Bronchial epithelial cell (primary cell): ENCODE measurements at regions not wholly inside any gene's neighbourhood (a gene's known extent, or its start where the extent isn't known, plus 50 kb on each side); places are given as distances from the start of the nearest gene placed in this dataset.

Experiments used
- DNase-seq: peaks from one replicate; pipeline ENCODE4 v3.0.0-alpha.2; 2010; ENCODE audit warnings: low read depth
- FAIRE-seq: peaks from 2 replicates; lab custom pipeline; 2011; peaks lifted over from hg19 to GRCh38; lab: Jason Lieb, UNC
- H3K27me3 ChIP-seq: 2 replicates; pipeline ENCODE4 v1.5.1; 2011; ENCODE audit warnings: low read length; ENCODE audit not compliant: control insufficient read depth, insufficient read depth
- H3K36me3 ChIP-seq: 2 replicates; pipeline ENCODE4 v1.5.1; 2011; ENCODE audit warnings: low read length; ENCODE audit not compliant: control insufficient read depth, insufficient read depth
- H3K4me3 ChIP-seq: 2 replicates; pipeline ENCODE4 v1.5.1; 2011; ENCODE audit warnings: mild to moderate bottlenecking, low read depth, low read length, control low read depth
- TF ChIP-seq, protein P1 (sequence below): IDR thresholded peaks from 2 replicates; pipeline ENCODE4 v1.5.1; 2011; ENCODE audit warnings: mild to moderate bottlenecking, moderate library complexity, low read length, control low read depth, inconsistent platforms; ENCODE audit not compliant: insufficient read depth, severe bottlenecking

DNA sequence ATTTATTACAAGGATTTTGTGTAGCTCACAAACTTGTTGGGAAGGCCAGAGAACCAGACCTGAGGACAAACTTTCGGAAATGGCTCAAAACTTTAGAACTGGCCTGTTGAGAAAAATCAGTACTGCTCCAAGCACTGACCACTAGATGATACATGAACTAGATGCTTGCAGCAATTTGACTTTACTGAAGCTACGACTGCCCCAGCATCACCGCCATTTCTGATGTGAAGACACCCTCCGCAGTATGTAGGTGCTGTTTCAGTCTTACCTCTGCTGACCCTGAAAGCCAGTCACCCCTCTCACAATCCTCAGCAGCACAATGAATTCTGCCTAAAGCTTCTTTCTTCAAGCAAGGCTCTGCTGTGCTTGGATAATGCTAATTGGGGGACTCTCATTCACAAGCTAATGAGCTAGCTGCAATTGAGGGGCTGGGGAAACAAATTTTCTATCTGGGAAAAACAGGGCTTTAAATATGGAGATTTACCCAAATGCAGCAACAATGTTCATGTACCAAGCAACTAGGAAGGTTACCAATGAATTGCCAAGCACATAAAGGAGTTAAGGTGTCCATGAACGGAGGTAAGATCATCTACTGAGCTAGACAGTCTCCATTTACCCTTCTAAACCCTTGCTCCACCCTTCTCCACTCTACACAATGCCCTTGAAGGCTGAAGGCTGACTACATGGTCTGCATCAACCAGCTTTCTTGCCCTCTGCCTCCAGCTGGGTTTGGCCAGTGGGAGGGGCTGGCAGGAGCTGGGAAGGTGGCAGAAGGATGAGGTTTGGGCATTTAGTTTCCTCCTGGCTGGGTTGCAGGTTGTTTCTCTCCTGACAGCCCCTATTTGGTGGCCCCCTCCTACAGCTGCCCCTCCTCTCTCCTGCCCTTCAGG, 53.2 kb upstream of the FSTL1 start:
- TF ChIP-seq, protein P1, sequence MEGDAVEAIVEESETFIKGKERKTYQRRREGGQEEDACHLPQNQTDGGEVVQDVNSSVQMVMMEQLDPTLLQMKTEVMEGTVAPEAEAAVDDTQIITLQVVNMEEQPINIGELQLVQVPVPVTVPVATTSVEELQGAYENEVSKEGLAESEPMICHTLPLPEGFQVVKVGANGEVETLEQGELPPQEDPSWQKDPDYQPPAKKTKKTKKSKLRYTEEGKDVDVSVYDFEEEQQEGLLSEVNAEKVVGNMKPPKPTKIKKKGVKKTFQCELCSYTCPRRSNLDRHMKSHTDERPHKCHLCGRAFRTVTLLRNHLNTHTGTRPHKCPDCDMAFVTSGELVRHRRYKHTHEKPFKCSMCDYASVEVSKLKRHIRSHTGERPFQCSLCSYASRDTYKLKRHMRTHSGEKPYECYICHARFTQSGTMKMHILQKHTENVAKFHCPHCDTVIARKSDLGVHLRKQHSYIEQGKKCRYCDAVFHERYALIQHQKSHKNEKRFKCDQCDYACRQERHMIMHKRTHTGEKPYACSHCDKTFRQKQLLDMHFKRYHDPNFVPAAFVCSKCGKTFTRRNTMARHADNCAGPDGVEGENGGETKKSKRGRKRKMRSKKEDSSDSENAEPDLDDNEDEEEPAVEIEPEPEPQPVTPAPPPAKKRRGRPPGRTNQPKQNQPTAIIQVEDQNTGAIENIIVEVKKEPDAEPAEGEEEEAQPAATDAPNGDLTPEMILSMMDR: no peak
- no peak for DNase-seq
- H3K27me3 ChIP-seq: no peaks in the 10 kb centered on the region
- H3K36me3 ChIP-seq: no peaks in the 10 kb centered on the region
- H3K4me3 ChIP-seq: no peak overlapping the region
- FAIRE-seq: no peak

DNA sequence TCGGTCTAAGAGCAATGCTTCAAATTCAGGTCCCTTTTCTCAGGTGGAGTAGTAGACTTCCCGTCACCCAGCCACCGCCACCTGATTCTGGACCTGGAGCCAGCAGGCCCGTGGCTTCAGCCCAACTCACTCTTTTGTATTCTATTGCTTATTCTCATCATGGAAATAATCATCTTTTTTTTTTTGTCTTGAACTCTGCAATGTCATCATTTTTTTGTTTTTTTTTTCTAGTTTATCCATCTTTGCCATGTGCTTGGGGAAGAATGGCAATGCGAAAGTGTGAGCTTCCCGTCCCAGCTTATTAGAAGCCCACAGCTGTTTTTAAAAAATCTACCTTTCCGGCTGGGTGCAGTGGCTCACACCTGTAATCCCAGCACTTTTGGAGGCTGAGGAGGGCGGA, 51.3 kb upstream of the FSTL1 start:
- no peak overlapping the region for H3K4me3 ChIP-seq
- FAIRE-seq (no peak), DNase-seq (no peak)
- H3K36me3 ChIP-seq: no peaks in the 10 kb centered on the region
- TF ChIP-seq, protein P1: no peak
- no peaks in the 10 kb centered on the region for H3K27me3 ChIP-seq
